SK-N-MC (cell line): ENCODE measurements at regions not wholly inside any gene's neighbourhood (a gene's known extent, or its start where the extent isn't known, plus 50 kb on each side); places are given as distances from the start of the nearest gene placed in this dataset.

Experiments
- EZH2 ChIP-seq: fragments of 200-600 bp; sonication (generic); IDR thresholded peaks from one replicate; pipeline ENCODE4 v1.6.1; 2017; ENCODE audit warnings: antibody characterized with exemption
- FOXP2 ChIP-seq: optimal IDR thresholded peaks from 2 replicates; pipeline ENCODE3; 2011; ENCODE audit warnings: mild to moderate bottlenecking, moderate library complexity; ENCODE audit not compliant: insufficient read depth; ENCODE audit errors: extremely low read length, control extremely low read depth
- POLR2AphosphoS5 ChIP-seq: IDR thresholded peaks from 2 replicates; pipeline ENCODE4 v1.6.1; 2012; ENCODE audit warnings: mild to moderate bottlenecking, low read depth, low read length, borderline replicate concordance

GRCh38 chr9:71506821-71507220 lies 261.5 kb downstream of the CEMIP2 start:
- TF ChIP-seq POLR2AphosphoS5: no peak
- no peak for TF ChIP-seq EZH2
- no peak for TF ChIP-seq FOXP2
